ENCODE measurements at regions not wholly inside any gene's neighbourhood (a gene's known extent, or its start where the extent isn't known, plus 50 kb on each side); places are given as distances from the start of the nearest gene placed in this dataset.

GRCh38 chr1:232223183-232223708, 406.7 kb downstream of the SIPA1L2 start:
- Histone ChIP-seq H3K79me2 (ENCODE audit: control insufficient read depth, insufficient read depth, low read length) (no peaks in the 10 kb centered on the region), H3K4me2 (ENCODE audit: insufficient read depth, low read length) (no peak overlapping the region), H3K4me3 (no peak overlapping the region), H3K9ac (ENCODE audit: insufficient read depth in 1 of 2, low read depth in 2 of 2, low read length in 2 of 2) (no peak overlapping the region), H3K9me1 (ENCODE audit: control insufficient read depth, insufficient read depth, low read length) (no peaks in the 10 kb centered on the region), H4K20me1 (replicated peaks; ENCODE audit: control insufficient read depth, insufficient read depth, low read length) (no peaks in the 10 kb centered on the region), H3K9me3 (replicated peaks; ENCODE audit: control insufficient read depth, insufficient read depth, low read depth, low read length) (no peaks in the 10 kb centered on the region), H3K36me3 (ENCODE audit: control insufficient read depth, insufficient read depth, low read length) (no peaks in the 10 kb centered on the region), H3K27me3 (ENCODE audit: control insufficient read depth in 2 of 2, insufficient read depth in 2 of 2, low read length in 2 of 2) (no peaks in the 10 kb centered on the region), H3K4me1 (replicated peaks in 1 of 2; ENCODE audit: control insufficient read depth in 2 of 2, insufficient read depth in 2 of 2, low read length in 2 of 2) (no peaks in the 10 kb centered on the region), H3K27ac (ENCODE audit: extremely low read depth, low read depth, low read length) (no peak overlapping the region), H2AFZ (ENCODE audit: low read depth, low read length) (no peak overlapping the region)
- 0% methylated on average over 2 of the region's 2 CpGs for WGBS (ENCODE audit: insufficient coverage, low coverage, missing lambda C conversion rate)
- in situ Hi-C loops (cut with MboI) (no loop called here), intact Hi-C loops (cut with micrococcal nuclease) (no loop called here)
- ChIA-PET POLR2A (no interaction called here), CTCF (ENCODE audit: low intra/inter-chr PET ratio) (no interaction called here)
- no peak for DNase-seq (ENCODE audit: extremely low read depth in 1 of 4, low spot score in 3 of 4)
- no peak for ATAC-seq
- FAIRE-seq = no peak
- 0 out of 4 replicates have a peak, but pooled peaks of 1 of the 2 experiments have one; percentile 12 for TF ChIP-seq NRF1 (conservative IDR thresholded peaks at IDR 0.05 in 1 of 2, IDR thresholded peaks at IDR 0.05 in 1 of 2)
- TF ChIP-seq TCF7L2 (IDR thresholded peaks at IDR 0.05; ENCODE audit: low read depth, low read length) = no peak
- no peak for TF ChIP-seq ZFP30 (CRISPR knock-in tag; IDR thresholded peaks at IDR 0.05; ENCODE audit: borderline replicate concordance)
- TF ChIP-seq E2F5 (CRISPR knock-in tag; IDR thresholded peaks at IDR 0.05) = no peak
- no peak for TF ChIP-seq CREB1 (IDR thresholded peaks at IDR 0.05)
- no peak for TF ChIP-seq CREB1 (CRISPR knock-in tag; IDR thresholded peaks at IDR 0.05)
- no peak for TF ChIP-seq PATZ1 (CRISPR knock-in tag; IDR thresholded peaks at IDR 0.05; ENCODE audit: borderline replicate concordance)
- BruUV-seq (replicated peaks) = no TSS peak

Data from K562 (cell line).